H9 (cell line): ENCODE measurements at regions not wholly inside any gene's neighbourhood (a gene's known extent, or its start where the extent isn't known, plus 50 kb on each side); places are given as distances from the start of the nearest gene placed in this dataset.

Experiments used
- DNase-seq: peaks from one replicate; pipeline ENCODE4 v3.0.0-alpha.2; 2017
- H2AFZ ChIP-seq: one replicate; pipeline ENCODE4 v1.6.1; 2013; ENCODE audit warnings: mild to moderate bottlenecking, low read length, control low read depth, moderate library complexity
- H2AK5ac ChIP-seq: 2 replicates; pipeline ENCODE4 v1.6.1; 2013; ENCODE audit warnings: low read length, control low read depth, mixed read lengths; ENCODE audit not compliant: insufficient read length
- H2BK120ac ChIP-seq: one replicate; pipeline ENCODE4 v1.6.1; 2013; ENCODE audit warnings: low read depth, mild to moderate bottlenecking, low read length, control low read depth, inconsistent platforms; ENCODE audit not compliant: poor library complexity, severe bottlenecking
- H2BK12ac ChIP-seq: 2 replicates; pipeline ENCODE4 v1.6.1; 2013; ENCODE audit warnings: low read length, control low read depth, mixed read lengths, low read depth; ENCODE audit not compliant: insufficient read length
- H2BK15ac ChIP-seq: 2 replicates; pipeline ENCODE4 v1.6.1; 2013; ENCODE audit warnings: low read depth, low read length, control low read depth
- H2BK20ac ChIP-seq: one replicate; pipeline ENCODE4 v1.6.1; 2013; ENCODE audit warnings: low read depth, mild to moderate bottlenecking, low read length, control low read depth, inconsistent platforms; ENCODE audit not compliant: poor library complexity, severe bottlenecking
- H2BK5ac ChIP-seq: 2 replicates; pipeline ENCODE4 v1.6.1; 2013; ENCODE audit warnings: low read length, control low read depth, mixed read lengths; ENCODE audit not compliant: insufficient read length
- H3K14ac ChIP-seq: 2 replicates; pipeline ENCODE4 v1.6.1; 2013; ENCODE audit warnings: low read length, control low read depth; ENCODE audit not compliant: insufficient read depth
- H3K18ac ChIP-seq: 2 replicates; pipeline ENCODE4 v1.6.1; 2013; ENCODE audit warnings: low read depth, mild to moderate bottlenecking, mixed read lengths, low read length, control low read depth; ENCODE audit not compliant: insufficient read length
- H3K23ac ChIP-seq: 2 replicates; pipeline ENCODE4 v1.6.1; 2013; ENCODE audit warnings: low read length, control low read depth, mixed read lengths, low read depth; ENCODE audit not compliant: insufficient read length
- H3K23me2 ChIP-seq: 2 replicates; pipeline ENCODE4 v1.6.1; 2013; ENCODE audit warnings: low read depth, mild to moderate bottlenecking, mixed read lengths, low read length, control low read depth; ENCODE audit not compliant: insufficient read length, poor library complexity, severe bottlenecking
- H3K27ac ChIP-seq: 2 replicates; pipeline ENCODE4 v1.5.1; 2013; ENCODE audit warnings: low read length, control low read depth, mixed read lengths, low read depth; ENCODE audit not compliant: insufficient read length
- H3K27me3 ChIP-seq: 2 replicates; pipeline ENCODE4 v1.6.1; 2013; ENCODE audit warnings: low read length, control low read depth, inconsistent platforms; ENCODE audit not compliant: insufficient read depth
- H3K4ac ChIP-seq: 2 replicates; pipeline ENCODE4 v1.6.1; 2013; ENCODE audit warnings: low read depth, mild to moderate bottlenecking, control low read depth, inconsistent platforms, low read length, moderate library complexity
- H3K4me1 ChIP-seq: 2 replicates; pipeline ENCODE4 v1.6.1; 2013; ENCODE audit warnings: low read length, control low read depth, inconsistent platforms; ENCODE audit not compliant: insufficient read depth
- H3K4me2 ChIP-seq: 2 replicates; pipeline ENCODE4 v1.6.1; 2013; ENCODE audit warnings: low read length, control low read depth, mixed read lengths; ENCODE audit not compliant: insufficient read length, insufficient read depth
- H3K56ac ChIP-seq: 2 replicates; pipeline ENCODE4 v1.6.1; 2013; ENCODE audit warnings: low read depth, mild to moderate bottlenecking, mixed read lengths, low read length, control low read depth; ENCODE audit not compliant: insufficient read length
- H3K79me1 ChIP-seq: 2 replicates; pipeline ENCODE4 v1.6.1; 2013; ENCODE audit warnings: low read depth, mild to moderate bottlenecking, moderate library complexity, low read length, control low read depth, inconsistent platforms; ENCODE audit not compliant: insufficient read depth, poor library complexity, severe bottlenecking
- H3K79me2 ChIP-seq: 2 replicates; pipeline ENCODE4 v1.6.1; 2013; ENCODE audit warnings: low read length, control low read depth, inconsistent platforms; ENCODE audit not compliant: insufficient read depth
- H3K9ac ChIP-seq: 2 replicates; pipeline ENCODE4 v1.6.1; 2013; ENCODE audit warnings: low read length, control low read depth, mixed read lengths; ENCODE audit not compliant: insufficient read length; ENCODE audit errors: extremely low read depth
- H3K9me3 ChIP-seq: one replicate; pipeline ENCODE4 v1.6.1; 2013; ENCODE audit warnings: low read depth, low read length, inconsistent platforms; ENCODE audit not compliant: control insufficient read depth
- H3T11ph ChIP-seq: one replicate; pipeline ENCODE4 v1.6.1; 2013; ENCODE audit warnings: mild to moderate bottlenecking, low read length, control low read depth, inconsistent platforms
- H4K20me1 ChIP-seq: one replicate; pipeline ENCODE4 v1.6.1; 2013; ENCODE audit not compliant: control insufficient read depth, insufficient read length, insufficient read depth
- H4K5ac ChIP-seq: 2 replicates; pipeline ENCODE4 v1.6.1; 2013; ENCODE audit warnings: low read depth, mild to moderate bottlenecking, mixed read lengths, low read length, control low read depth; ENCODE audit not compliant: insufficient read length
- H4K8ac ChIP-seq: replicated peaks from 2 replicates; pipeline ENCODE4 v1.6.1; 2013; ENCODE audit warnings: low read length, control low read depth, mixed read lengths, low read depth; ENCODE audit not compliant: insufficient read length
- H4K91ac ChIP-seq: 2 replicates; pipeline ENCODE4 v1.6.1; 2013; ENCODE audit warnings: low read depth, mild to moderate bottlenecking, moderate library complexity, mixed read lengths, low read length, control low read depth; ENCODE audit not compliant: insufficient read length
- H3K27ac Mint-ChIP-seq, 3 experiments: 2 replicates in 2 of 3; 3 replicates in 1 of 3; pipeline ENCODE4 v1.8.0; 2020 to 2021; ENCODE audit warnings: mixed read lengths in 3 of 3, mild to moderate bottlenecking in 1 of 3, moderate library complexity in 1 of 3
- H3K27me3 Mint-ChIP-seq: 2 replicates; pipeline ENCODE4 v1.8.0; 2021; ENCODE audit warnings: low read depth, mild to moderate bottlenecking, moderate library complexity, mixed read lengths
- H3K36me3 Mint-ChIP-seq, 3 experiments: 2 replicates in 2 of 3; 3 replicates in 1 of 3; pipeline ENCODE4 v1.8.0; 2020 to 2021; ENCODE audit warnings: low read depth in 3 of 3, mixed read lengths in 3 of 3; ENCODE audit not compliant: insufficient read depth in 1 of 3
- H3K4me1 Mint-ChIP-seq, 2 experiments: 2 replicates each; pipeline ENCODE4 v1.8.0; 2020; ENCODE audit warnings: mixed read lengths in 2 of 2
- H3K4me3 Mint-ChIP-seq, 2 experiments: 2 replicates in 1 of 2; 3 replicates in 1 of 2; pipeline ENCODE4 v1.8.0; 2020 to 2021; ENCODE audit warnings: mild to moderate bottlenecking in 2 of 2, mixed read lengths in 2 of 2, moderate library complexity in 1 of 2
- H3K9me3 Mint-ChIP-seq, 2 experiments: 2 replicates in 1 of 2; 3 replicates in 1 of 2; pipeline ENCODE4 v1.8.0; 2020; ENCODE audit warnings: mild to moderate bottlenecking in 2 of 2, mixed read lengths in 2 of 2, moderate library complexity in 1 of 2
- WGBS: extraction: QIAGEN DNeasy Blood & Tissue Kit; methylation state at CpG from one replicate; pipeline ENCODE4 v1.1.7; 2013; ENCODE audit warnings: missing lambda C conversion rate, low lambda C conversion rate, mixed read lengths; ENCODE audit not compliant: insufficient read length; ENCODE audit errors: extremely low coverage; 5-methylcytosine and 5-hydroxymethylcytosine counted together
- TF ChIP-seq, protein P1 (sequence below): fragments of 200-600 bp; sonication (generic); conservative IDR thresholded peaks from 3 replicates; pipeline ENCODE4 v1.8.0; 2021; ENCODE audit warnings: antibody characterized with exemption, mild to moderate bottlenecking

DNA sequence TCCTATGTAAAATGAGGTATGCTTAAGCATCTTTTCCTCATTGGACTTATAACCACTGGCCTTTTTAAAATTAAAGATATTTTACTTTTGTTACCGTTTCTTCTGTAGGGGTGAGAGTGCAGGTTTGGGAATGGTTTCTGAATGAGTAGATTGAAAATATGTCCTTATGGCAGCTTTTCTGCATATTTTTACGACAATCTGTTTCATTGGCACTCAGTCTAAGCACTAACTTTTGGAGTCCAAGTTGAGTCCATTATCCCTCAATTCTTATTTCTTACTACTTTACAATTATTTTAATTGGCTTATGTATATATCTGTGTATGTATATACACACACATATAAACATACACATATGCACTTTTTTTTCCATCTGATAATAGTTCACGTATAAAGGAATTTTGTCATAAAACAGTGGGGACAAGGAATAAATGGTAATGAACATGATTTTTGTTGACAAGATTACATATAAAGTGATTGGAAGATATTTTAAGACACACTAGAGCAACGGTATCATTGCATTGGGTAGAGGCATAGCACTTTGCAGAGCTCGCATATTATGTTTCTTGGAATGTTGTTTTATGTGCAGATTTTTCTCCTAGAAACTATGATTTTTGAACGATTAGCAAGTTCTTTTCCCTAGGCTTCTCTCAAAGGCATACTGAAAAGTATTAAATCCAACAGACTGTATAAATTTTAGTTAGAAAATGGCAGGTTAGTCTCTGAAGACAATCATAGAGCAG lies 133.0 kb downstream of the FAT4 start:
- H3T11ph ChIP-seq = no peak overlapping the region
- no peak overlapping the region for H2BK5ac ChIP-seq
- H2AFZ ChIP-seq = no peak overlapping the region
- H4K8ac ChIP-seq = no peak overlapping the region
- no peak overlapping the region for H3K4me2 ChIP-seq
- H4K20me1 ChIP-seq = no peaks in the 10 kb centered on the region
- no peak overlapping the region for H3K14ac ChIP-seq
- no peaks in the 10 kb centered on the region for H3K79me2 ChIP-seq
- no peak overlapping the region for H3K23ac ChIP-seq
- no peak overlapping the region for H2BK20ac ChIP-seq
- no peaks in the 10 kb centered on the region; a peak in 2 of 7 replicates for H3K36me3 Mint-ChIP-seq
- no peaks in the 10 kb centered on the region for H3K79me1 ChIP-seq
- no peak overlapping the region for H3K9ac ChIP-seq
- H3K56ac ChIP-seq = no peak overlapping the region
- no peak for DNase-seq
- no peak overlapping the region for H4K91ac ChIP-seq
- H3K27ac Mint-ChIP-seq = no peak overlapping the region
- H3K4me3 Mint-ChIP-seq = no peak overlapping the region
- TF ChIP-seq, protein P1, sequence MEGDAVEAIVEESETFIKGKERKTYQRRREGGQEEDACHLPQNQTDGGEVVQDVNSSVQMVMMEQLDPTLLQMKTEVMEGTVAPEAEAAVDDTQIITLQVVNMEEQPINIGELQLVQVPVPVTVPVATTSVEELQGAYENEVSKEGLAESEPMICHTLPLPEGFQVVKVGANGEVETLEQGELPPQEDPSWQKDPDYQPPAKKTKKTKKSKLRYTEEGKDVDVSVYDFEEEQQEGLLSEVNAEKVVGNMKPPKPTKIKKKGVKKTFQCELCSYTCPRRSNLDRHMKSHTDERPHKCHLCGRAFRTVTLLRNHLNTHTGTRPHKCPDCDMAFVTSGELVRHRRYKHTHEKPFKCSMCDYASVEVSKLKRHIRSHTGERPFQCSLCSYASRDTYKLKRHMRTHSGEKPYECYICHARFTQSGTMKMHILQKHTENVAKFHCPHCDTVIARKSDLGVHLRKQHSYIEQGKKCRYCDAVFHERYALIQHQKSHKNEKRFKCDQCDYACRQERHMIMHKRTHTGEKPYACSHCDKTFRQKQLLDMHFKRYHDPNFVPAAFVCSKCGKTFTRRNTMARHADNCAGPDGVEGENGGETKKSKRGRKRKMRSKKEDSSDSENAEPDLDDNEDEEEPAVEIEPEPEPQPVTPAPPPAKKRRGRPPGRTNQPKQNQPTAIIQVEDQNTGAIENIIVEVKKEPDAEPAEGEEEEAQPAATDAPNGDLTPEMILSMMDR = no peak
- no peak overlapping the region for H3K18ac ChIP-seq
- H3K9me3 ChIP-seq = no peaks in the 10 kb centered on the region
- H3K27me3 ChIP-seq = no peaks in the 10 kb centered on the region
- H3K4me1 ChIP-seq = no peaks in the 10 kb centered on the region
- no peaks in the 10 kb centered on the region for H3K4me1 Mint-ChIP-seq
- H4K5ac ChIP-seq = no peak overlapping the region
- H2BK12ac ChIP-seq = no peak overlapping the region
- no peak overlapping the region for H2BK120ac ChIP-seq
- no peak overlapping the region for H2AK5ac ChIP-seq
- no peak overlapping the region for H3K27ac ChIP-seq
- whole genome bisulfite sequencing = no CpG with 5 or more reads among the region's 6 CpGs
- H2BK15ac ChIP-seq = no peak overlapping the region
- H3K4ac ChIP-seq = no peak overlapping the region
- H3K27me3 Mint-ChIP-seq = no peaks in the 10 kb centered on the region
- no peaks in the 10 kb centered on the region for H3K9me3 Mint-ChIP-seq
- no peaks in the 10 kb centered on the region for H3K23me2 ChIP-seq
